22Rv1 (cell line): ENCODE measurements at regions not wholly inside any gene's neighbourhood (a gene's known extent, or its start where the extent isn't known, plus 50 kb on each side); places are given as distances from the start of the nearest gene placed in this dataset.

ENCODE experiments used
- CTCF ChIP-seq: fragments of 450-650 bp; IDR thresholded peaks from 2 replicates; pipeline ENCODE4 v1.5.1; 2017; ENCODE audit warnings: mild to moderate bottlenecking
- ZFX ChIP-seq: fragments of 450-650 bp; IDR thresholded peaks from 2 replicates; pipeline ENCODE4 v1.6.1; 2017; ENCODE audit warnings: antibody characterized with exemption, borderline replicate concordance

GRCh38 chr1:229027622-229028182, 243.2 kb upstream of the RAB4A start:
- TF ChIP-seq ZFX (no peak), CTCF (no peak)
